Brain microvascular endothelial cell (primary cell): ENCODE measurements at regions not wholly inside any gene's neighbourhood (a gene's known extent, or its start where the extent isn't known, plus 50 kb on each side); places are given as distances from the start of the nearest gene placed in this dataset.

Experiments
- DNase-seq: peaks from one replicate; pipeline ENCODE4 v3.0.0-alpha.2; 2020
- H3K27ac ChIP-seq: fragments of 250-450 bp; sonication (Bioruptor Pico); 2 replicates; pipeline ENCODE4 v1.5.1; 2020; ENCODE audit warnings: mild to moderate bottlenecking, moderate library complexity
- H3K27me3 ChIP-seq: fragments of 250-450 bp; sonication (Bioruptor Pico); replicated peaks from 2 replicates; pipeline ENCODE4 v1.5.1; 2020; ENCODE audit warnings: mild to moderate bottlenecking
- H3K36me3 ChIP-seq: fragments of 250-450 bp; sonication (Bioruptor Pico); replicated peaks from 2 replicates; pipeline ENCODE4 v1.5.1; 2020; ENCODE audit warnings: mild to moderate bottlenecking
- H3K4me3 ChIP-seq: 2 replicates; pipeline ENCODE4 v1.5.1; 2011; ENCODE audit warnings: low read depth, mild to moderate bottlenecking, control low read depth, low read length, moderate library complexity
- in situ Hi-C: cut with HindIII; loops from 2 replicates; pipeline ENCODE4 v1.10.0; 2017; ENCODE audit warnings: low sequenced_read_pairs, low pct_ligation_motif_present
- TF ChIP-seq, protein P1 (sequence below): IDR thresholded peaks from 2 replicates; pipeline ENCODE4 v1.5.1; 2011; ENCODE audit warnings: low read depth, mild to moderate bottlenecking, moderate library complexity, low read length, control low read depth, inconsistent platforms; ENCODE audit errors: missing control alignments

DNA sequence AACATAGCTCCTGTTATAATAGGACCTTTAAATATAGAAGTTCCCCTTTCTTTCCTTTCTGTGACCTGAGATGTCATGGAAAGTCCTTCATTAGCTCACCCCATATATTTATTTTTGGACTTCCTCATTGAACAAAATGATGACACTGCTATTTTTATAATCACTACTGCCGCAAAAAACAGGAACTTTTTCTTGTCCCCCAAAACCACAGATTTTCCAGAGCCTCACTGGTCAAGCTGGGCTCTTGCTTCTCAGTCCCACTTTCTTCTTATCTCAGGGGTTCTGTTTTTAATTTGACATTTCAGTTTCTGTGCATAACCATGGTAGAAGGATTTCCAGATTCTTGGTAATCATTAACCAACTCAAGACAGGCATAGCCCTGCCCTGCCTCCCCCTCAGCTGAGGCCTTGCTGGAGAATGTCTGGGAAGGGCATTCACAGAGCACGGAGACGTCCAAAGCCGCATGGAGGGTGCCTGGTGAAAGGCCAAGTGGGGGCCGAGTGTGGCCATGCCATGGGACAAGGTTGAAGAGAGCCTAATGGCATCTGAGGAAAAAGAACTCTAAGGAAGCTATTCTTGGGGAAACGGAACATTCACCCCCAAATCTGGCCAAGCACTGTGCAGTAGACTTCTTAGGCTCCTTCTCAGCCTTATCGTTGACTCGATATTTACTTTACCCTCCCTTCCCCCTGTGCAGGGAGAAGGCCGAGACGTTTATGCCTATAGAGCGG lies 73.7 kb downstream of the EDN1 start:
- Histone ChIP-seq H3K27ac (no peak overlapping the region), H3K4me3 (no peak overlapping the region), H3K27me3 (no peaks in the 10 kb centered on the region), H3K36me3 (no peaks in the 10 kb centered on the region)
- DNase-seq, result no peak
- in situ Hi-C loops, result no loop called here
- TF ChIP-seq, protein P1, sequence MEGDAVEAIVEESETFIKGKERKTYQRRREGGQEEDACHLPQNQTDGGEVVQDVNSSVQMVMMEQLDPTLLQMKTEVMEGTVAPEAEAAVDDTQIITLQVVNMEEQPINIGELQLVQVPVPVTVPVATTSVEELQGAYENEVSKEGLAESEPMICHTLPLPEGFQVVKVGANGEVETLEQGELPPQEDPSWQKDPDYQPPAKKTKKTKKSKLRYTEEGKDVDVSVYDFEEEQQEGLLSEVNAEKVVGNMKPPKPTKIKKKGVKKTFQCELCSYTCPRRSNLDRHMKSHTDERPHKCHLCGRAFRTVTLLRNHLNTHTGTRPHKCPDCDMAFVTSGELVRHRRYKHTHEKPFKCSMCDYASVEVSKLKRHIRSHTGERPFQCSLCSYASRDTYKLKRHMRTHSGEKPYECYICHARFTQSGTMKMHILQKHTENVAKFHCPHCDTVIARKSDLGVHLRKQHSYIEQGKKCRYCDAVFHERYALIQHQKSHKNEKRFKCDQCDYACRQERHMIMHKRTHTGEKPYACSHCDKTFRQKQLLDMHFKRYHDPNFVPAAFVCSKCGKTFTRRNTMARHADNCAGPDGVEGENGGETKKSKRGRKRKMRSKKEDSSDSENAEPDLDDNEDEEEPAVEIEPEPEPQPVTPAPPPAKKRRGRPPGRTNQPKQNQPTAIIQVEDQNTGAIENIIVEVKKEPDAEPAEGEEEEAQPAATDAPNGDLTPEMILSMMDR, result no peak

DNA sequence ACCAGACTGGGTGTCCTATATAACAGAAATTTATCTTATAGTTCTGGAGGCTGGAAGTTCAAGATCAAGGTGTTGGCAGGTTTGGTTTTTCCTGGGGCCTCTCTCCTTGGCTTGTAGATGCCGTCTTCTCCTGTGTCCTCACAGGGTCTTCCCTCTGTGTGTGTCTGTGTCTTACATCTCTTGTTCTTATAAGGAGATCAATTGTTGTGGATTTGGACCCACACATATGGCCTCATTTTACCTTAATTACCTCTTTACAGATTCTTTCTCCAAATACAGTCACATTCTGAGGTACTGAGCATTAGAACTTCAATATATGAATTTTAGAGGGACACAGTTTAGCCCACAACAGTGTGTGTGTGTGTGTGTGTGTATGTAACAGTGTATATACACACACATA lies 74.5 kb downstream of the EDN1 start:
- in situ Hi-C loops, result no loop called here
- TF ChIP-seq, protein P1, result no peak

DNA sequence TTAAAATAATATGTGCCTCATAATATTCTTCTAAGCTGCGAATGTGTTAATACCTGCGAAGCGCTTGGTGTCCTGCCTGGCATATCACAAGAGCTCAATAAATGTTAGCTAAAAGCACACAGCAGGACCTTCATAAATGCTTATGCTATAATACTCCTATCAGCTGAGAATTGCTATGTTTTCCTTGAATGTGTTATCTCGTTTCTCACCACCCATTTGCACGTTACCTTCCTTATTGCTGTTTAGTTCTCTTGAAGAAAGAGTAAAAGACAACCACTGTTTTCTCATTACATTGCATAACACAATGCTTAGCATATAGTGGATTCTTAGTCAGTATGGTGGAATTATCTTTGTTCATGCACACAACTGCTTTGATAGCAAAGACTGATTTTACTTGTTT lies 76.6 kb downstream of the EDN1 start:
- TF ChIP-seq, protein P1, result no peak
- DNase-seq, result no peak
- H3K27ac ChIP-seq, result no peak overlapping the region
- in situ Hi-C loops, result no loop called here
- no peak overlapping the region for H3K4me3 ChIP-seq
- H3K36me3 ChIP-seq, result no peaks in the 10 kb centered on the region
- no peaks in the 10 kb centered on the region for H3K27me3 ChIP-seq

More for the DNA sequence above, 74.5 kb downstream of the EDN1 start:
- no peak overlapping the region for H3K4me3 ChIP-seq
- no peaks in the 10 kb centered on the region for H3K36me3 ChIP-seq
- H3K27ac ChIP-seq, result no peak overlapping the region
- no peaks in the 10 kb centered on the region for H3K27me3 ChIP-seq
- DNase-seq, result no peak

DNA sequence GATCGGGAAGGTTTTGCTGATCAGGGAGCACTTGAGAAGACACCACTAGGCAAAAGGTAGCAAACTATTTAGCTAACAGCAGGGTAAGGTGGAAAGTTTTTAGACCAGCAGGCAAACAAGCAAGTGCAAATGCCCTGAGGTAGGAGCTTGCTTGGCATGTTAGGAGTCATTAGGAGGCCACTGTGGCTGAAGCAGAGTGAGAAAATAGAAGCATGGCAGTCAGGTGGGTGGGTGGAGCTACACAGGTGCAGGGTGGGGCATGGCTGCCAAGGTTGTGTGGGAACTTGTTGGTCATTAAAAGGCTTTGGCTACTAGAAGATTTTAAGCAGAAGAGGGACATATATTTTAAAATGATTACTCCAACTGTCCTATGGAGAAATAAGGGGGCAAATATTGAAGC lies 77.3 kb downstream of the EDN1 start:
- TF ChIP-seq, protein P1, result no peak
- Histone ChIP-seq H3K27ac (no peak overlapping the region), H3K27me3 (no peaks in the 10 kb centered on the region), H3K36me3 (no peaks in the 10 kb centered on the region), H3K4me3 (no peak overlapping the region)
- in situ Hi-C loops, result no loop called here
- no peak for DNase-seq

DNA sequence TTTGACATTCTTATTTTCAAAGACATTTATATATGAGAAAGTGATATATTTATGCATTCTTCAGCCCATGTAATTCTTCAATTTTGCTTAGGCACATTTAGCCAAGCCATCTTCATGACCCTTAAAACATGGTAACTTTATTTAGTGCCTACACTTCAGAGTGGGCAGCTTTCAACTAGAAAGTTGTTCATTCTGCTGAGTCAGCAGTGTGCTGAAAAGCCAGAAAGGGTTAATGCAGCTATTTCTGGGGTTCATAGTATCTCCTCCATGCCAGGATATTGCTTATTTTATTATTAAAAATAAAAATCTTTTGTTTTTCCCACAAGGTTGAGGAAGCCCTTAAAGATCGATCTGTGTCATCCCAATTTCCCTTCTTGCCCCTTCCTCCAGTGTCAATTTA lies 79.2 kb downstream of the EDN1 start:
- DNase-seq, result no peak
- H3K27me3 ChIP-seq, result no peaks in the 10 kb centered on the region
- TF ChIP-seq, protein P1, result no peak
- H3K27ac ChIP-seq, result no peak overlapping the region
- in situ Hi-C loops, result no loop called here
- H3K36me3 ChIP-seq, result no peaks in the 10 kb centered on the region
- no peak overlapping the region for H3K4me3 ChIP-seq

DNA sequence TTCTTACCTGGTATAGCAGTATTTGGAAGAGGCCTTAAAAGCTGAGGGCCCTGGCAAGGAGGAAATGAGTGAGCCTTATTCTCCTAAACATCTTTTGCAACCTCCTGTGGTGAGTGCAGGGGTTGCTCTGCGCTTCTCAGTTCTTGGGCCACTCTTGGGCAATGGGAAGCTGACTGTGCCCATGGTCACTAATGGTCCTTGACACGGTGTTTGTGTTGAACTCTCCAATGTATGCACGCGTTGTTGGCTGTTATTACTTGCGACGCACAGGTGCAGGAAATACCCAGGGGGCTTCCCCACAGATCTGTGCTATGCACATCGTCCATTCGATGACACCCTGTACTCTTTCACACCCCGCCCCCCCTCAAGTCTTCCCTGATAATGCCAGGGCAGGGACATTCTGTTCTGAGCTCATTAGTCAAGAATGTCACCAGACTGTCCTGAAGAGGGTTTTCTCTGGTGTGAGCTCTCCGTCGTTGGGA lies 79.7 kb downstream of the EDN1 start:
- TF ChIP-seq, protein P1, result no peak
- H3K4me3 ChIP-seq, result no peak overlapping the region
- no peaks in the 10 kb centered on the region for H3K36me3 ChIP-seq
- no peak for DNase-seq
- H3K27ac ChIP-seq, result no peak overlapping the region
- in situ Hi-C loops, result no loop called here
- H3K27me3 ChIP-seq, result no peaks in the 10 kb centered on the region
